Endothelial cell of umbilical vein (primary cell): ENCODE measurements at regions not wholly inside any gene's neighbourhood (a gene's known extent, or its start where the extent isn't known, plus 50 kb on each side); places are given as distances from the start of the nearest gene placed in this dataset.

Experiments
- BruUV-seq: library from RNA; stranded (reverse); fragments of 400-500 nt; replicated peaks from 2 replicates; lab custom pipeline; 2021; lab: Mats Ljungman, UMichigan
- CTCF ChIA-PET: fragments of 300-600, 350-600 bp; sonication (Branson Sonifier 250); formaldehyde crosslinking; loops from one replicate; lab custom pipeline; 2021; ENCODE audit warnings: antibody characterized with exemption, inconsistent platforms; lab: Charles Lee
- POLR2A ChIA-PET: fragments of 300-600, 350-600 bp; sonication (Branson Sonifier 250); formaldehyde crosslinking; loops from one replicate; lab custom pipeline; 2021; ENCODE audit warnings: antibody characterized with exemption, inconsistent platforms; lab: Charles Lee
- DNase-seq: peaks from one replicate; pipeline ENCODE4 v3.0.0-alpha.2; 2011; ENCODE audit warnings: low read depth, low spot score
- FAIRE-seq: peaks from 2 replicates; lab custom pipeline; 2011; peaks lifted over from hg19 to GRCh38; lab: Jason Lieb, UNC
- H2AFZ ChIP-seq: 2 replicates; pipeline ENCODE4 v1.6.0; 2012; ENCODE audit warnings: low read depth, low read length, control low read depth, inconsistent platforms
- H3K27ac ChIP-seq: 2 replicates; pipeline ENCODE4 v1.5.1; 2011; ENCODE audit warnings: low read depth, mild to moderate bottlenecking, control low read depth, low read length, moderate library complexity; ENCODE audit not compliant: insufficient read depth
- H3K27me3 ChIP-seq, 2 experiments: 2 replicates each; pipeline versions ENCODE4 v1.6.0 to v1.6.1; 2011; ENCODE audit warnings: low read length in 2 of 2, mixed read lengths in 1 of 2; ENCODE audit not compliant: control insufficient read depth in 2 of 2, insufficient read depth in 2 of 2
- H3K36me3 ChIP-seq, 2 experiments: 2 replicates in 1 of 2; 3 replicates in 1 of 2; pipeline ENCODE4 v1.5.1; 2011; ENCODE audit warnings: low read length in 2 of 2, mild to moderate bottlenecking in 1 of 2, moderate library complexity in 1 of 2; ENCODE audit not compliant: control insufficient read depth in 2 of 2, insufficient read depth in 2 of 2; ENCODE audit errors: extremely low read depth in 1 of 2
- H3K4me1 ChIP-seq: 3 replicates; pipeline ENCODE4 v1.5.1; 2011; ENCODE audit warnings: mild to moderate bottlenecking, low read length; ENCODE audit not compliant: control insufficient read depth, insufficient read depth; ENCODE audit errors: extremely low read depth
- H3K4me2 ChIP-seq: 2 replicates; pipeline ENCODE4 v1.6.1; 2011; ENCODE audit warnings: low read length, control low read depth, mixed read lengths; ENCODE audit not compliant: insufficient read depth
- H3K4me3 ChIP-seq, 3 experiments: fragments of 200-600 bp in 1 of 3; sonication (generic), shearing (Covaris generic) in 1 of 3; replicated peaks in 1 of 3; 2 replicates each; pipeline ENCODE4 v1.5.1; 2011 to 2016; ENCODE audit warnings: control low read depth in 3 of 3, low read length in 3 of 3, mild to moderate bottlenecking in 2 of 3, inconsistent platforms in 1 of 3, low read depth in 1 of 3, moderate library complexity in 1 of 3; ENCODE audit not compliant: insufficient read depth in 1 of 3
- H3K79me2 ChIP-seq: 2 replicates; pipeline ENCODE4 v1.6.0; 2012; ENCODE audit warnings: low read length, inconsistent platforms; ENCODE audit not compliant: control insufficient read depth, insufficient read depth
- H3K9ac ChIP-seq: replicated peaks from 2 replicates; pipeline ENCODE3; 2011; ENCODE audit warnings: low read length, control low read depth; ENCODE audit not compliant: insufficient read depth; ENCODE audit errors: extremely low read depth
- H3K9me1 ChIP-seq: replicated peaks from 3 replicates; pipeline ENCODE4 v1.6.0; 2011; ENCODE audit warnings: mild to moderate bottlenecking, low read length; ENCODE audit not compliant: control insufficient read depth, insufficient read depth; ENCODE audit errors: extremely low read depth
- H3K9me3 ChIP-seq: replicated peaks from 2 replicates; pipeline ENCODE4 v1.5.1; 2012; ENCODE audit warnings: low read length, inconsistent platforms; ENCODE audit not compliant: control insufficient read depth, insufficient read depth
- H4K20me1 ChIP-seq: replicated peaks from 2 replicates; pipeline ENCODE3; 2011; ENCODE audit warnings: mild to moderate bottlenecking, low read length; ENCODE audit not compliant: control insufficient read depth, insufficient read depth; ENCODE audit errors: extremely low read depth
- EZH2 ChIP-seq: IDR thresholded peaks from 2 replicates; pipeline ENCODE4 v1.6.1; 2012; ENCODE audit warnings: borderline replicate concordance, low read depth, mild to moderate bottlenecking, moderate library complexity, low read length, inconsistent platforms; ENCODE audit not compliant: severe bottlenecking
- FOS ChIP-seq: IDR thresholded peaks from 2 replicates; pipeline ENCODE4 v1.6.1; 2011; ENCODE audit warnings: mild to moderate bottlenecking, low read length, moderate library complexity, borderline replicate concordance; ENCODE audit not compliant: insufficient read depth
- GATA2 ChIP-seq: IDR thresholded peaks from 2 replicates; pipeline ENCODE4 v1.7.0; 2011; ENCODE audit warnings: low read depth, mild to moderate bottlenecking, moderate library complexity, mixed read lengths, low read length; ENCODE audit not compliant: insufficient read length, insufficient read depth
- JUN ChIP-seq: IDR thresholded peaks from 2 replicates; pipeline ENCODE4 v1.6.1; 2011; ENCODE audit warnings: borderline replicate concordance, low read depth; ENCODE audit not compliant: insufficient read length, insufficient read depth
- MYC ChIP-seq: IDR thresholded peaks from one replicate; pipeline ENCODE4 v1.6.1; 2011; ENCODE audit warnings: mild to moderate bottlenecking, low read depth, low read length
- POLR2A ChIP-seq: IDR thresholded peaks from 2 replicates; pipeline ENCODE4 v1.6.1; 2012; ENCODE audit warnings: low read depth, mild to moderate bottlenecking, control low read depth, low read length
- POLR2AphosphoS5 ChIP-seq: IDR thresholded peaks from 2 replicates; pipeline ENCODE4 v1.6.1; 2012; ENCODE audit warnings: low read depth, mild to moderate bottlenecking, control low read depth, low read length, moderate library complexity; ENCODE audit not compliant: insufficient read depth
- dilution Hi-C: fragments of 300-500 bp; cut with MboI; formaldehyde crosslinking; loops from one replicate; pipeline ENCODE4 v1.15.0; 2019; ENCODE audit warnings: low sequenced_read_pairs; ENCODE audit not compliant: extremely low pct_ligation_motif_present
- intact Hi-C: fragments of 100-400 bp; cut with micrococcal nuclease; formaldehyde crosslinking; loops from one replicate; pipeline ENCODE4 v1.10.0; 2022
- TF ChIP-seq, protein P1 (sequence below): IDR thresholded peaks from 2 replicates; pipeline ENCODE4 v1.6.1; 2011; ENCODE audit not compliant: insufficient read depth, insufficient read length
- TF ChIP-seq, protein P2 (sequence below), 2 donors: IDR thresholded peaks; 1 replicate in 1 of 2; 2 replicates in 1 of 2; pipeline ENCODE4 v1.5.1; 2011; ENCODE audit warnings: low read length in 2 of 2, mild to moderate bottlenecking in 2 of 2, moderate library complexity in 2 of 2, control low read depth in 1 of 2, inconsistent platforms in 1 of 2, low read depth in 1 of 2; ENCODE audit not compliant: insufficient read depth in 1 of 2; ENCODE audit errors: extremely low read depth in 1 of 2

DNA sequence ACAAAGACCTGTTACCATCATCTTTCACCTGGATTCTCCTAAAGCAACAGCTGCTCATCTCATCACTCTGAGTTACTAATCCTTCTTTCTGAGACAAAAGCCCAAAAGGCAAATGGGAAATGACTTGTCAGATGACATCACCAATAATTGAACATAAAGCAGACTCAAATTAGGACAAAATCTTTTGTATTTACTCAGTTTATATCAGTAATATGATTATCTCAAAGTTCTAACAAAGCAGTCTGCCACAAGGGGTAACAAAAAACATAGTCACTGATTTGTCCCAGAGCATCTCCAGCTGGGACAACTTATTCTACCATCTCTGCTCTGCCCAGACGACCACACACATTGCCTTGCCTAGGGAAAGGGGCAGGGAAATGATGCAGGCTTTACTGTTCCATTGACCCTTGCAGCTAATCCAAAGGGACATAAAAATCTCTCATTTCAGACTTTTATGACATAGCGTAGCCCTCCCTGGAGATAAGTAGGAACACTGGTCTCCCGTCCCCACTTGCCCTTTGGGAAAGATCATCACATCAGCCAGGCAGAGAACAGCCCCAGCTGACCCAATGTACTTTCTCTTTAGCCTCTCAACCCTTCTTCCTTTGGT, 249.5 kb upstream of the PTGER4 start:
- Histone ChIP-seq H3K4me2 (no peak overlapping the region), H3K4me3 (no peak overlapping the region), H4K20me1 (no peaks in the 10 kb centered on the region), H3K9me3 (no peaks in the 10 kb centered on the region), H2AFZ (no peak overlapping the region), H3K79me2 (no peaks in the 10 kb centered on the region), H3K4me1 (peaks cover 22% of the 10 kb centered on the region), H3K9me1 (no peaks in the 10 kb centered on the region), H3K27ac (peak overlapping the region; percentile 16), H3K36me3 (no peaks in the 10 kb centered on the region), H3K9ac (no peak overlapping the region), H3K27me3 (no peaks in the 10 kb centered on the region)
- TF ChIP-seq EZH2 (no peak), JUN (peak; percentile 0)
- dilution Hi-C loops (no loop called here), intact Hi-C loops (loop anchor here (1.0 kb wide), 1 partner anchor 20 kb away; no protein-coding TSS in a partner anchor)
- DNase-seq (no peak), FAIRE-seq (no peak)
- ChIA-PET POLR2A (interaction anchor here (0.6 kb wide), 1 partner anchor 253 kb away, joined by 9 read pairs; no protein-coding TSS in a partner anchor), CTCF (interaction anchor here (1.0 to 1.6 kb wide), 6 partner anchors 12 to 247 kb away, joined by 3 to 5 read pairs (median 4); no protein-coding TSS in a partner anchor)
- BruUV-seq, result no TSS peak

DNA sequence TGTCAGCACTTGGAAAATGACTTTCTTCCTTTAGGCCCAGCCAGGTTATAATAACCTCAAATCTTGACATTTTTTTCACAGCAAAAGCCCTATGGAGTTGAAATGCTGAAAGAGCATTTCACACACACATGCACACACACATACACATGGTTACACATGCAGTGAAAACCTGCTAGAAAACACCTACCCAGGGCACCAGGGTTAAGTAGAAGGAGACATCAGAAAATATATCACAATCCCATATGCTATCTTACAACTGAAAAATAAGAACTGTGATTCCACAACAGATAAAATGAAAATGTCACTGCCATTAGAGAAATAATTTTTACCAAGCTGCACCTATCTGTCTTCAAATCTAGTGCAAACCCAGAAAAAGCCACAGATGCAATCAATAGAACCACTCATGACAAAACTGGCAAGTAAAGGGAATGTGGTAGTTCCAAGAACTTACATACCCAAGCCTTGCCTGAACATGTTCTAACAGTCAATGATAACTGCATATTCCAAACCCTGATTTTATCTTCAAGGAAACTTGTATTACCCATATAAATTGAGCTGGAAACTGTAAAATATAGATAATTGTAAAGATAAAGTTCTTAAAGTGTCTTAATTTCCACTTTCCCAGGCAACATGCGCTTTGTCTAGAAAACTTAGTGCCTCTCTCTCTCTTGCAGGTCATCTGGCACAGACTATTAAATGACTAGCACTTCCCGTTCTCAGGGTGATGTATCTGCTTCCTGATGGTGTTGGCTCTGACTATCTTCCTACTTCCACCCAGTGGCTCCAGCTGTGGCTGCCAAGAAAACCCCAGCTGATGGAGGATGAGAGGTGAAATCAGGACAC, 250.2 kb upstream of the PTGER4 start:
- no peaks in the 10 kb centered on the region for H3K27me3 ChIP-seq
- no peaks in the 10 kb centered on the region for H3K36me3 ChIP-seq
- H2AFZ ChIP-seq, result no peak overlapping the region
- H3K27ac ChIP-seq, result peak overlapping the region; percentile 52
- peaks cover 22% of the 10 kb centered on the region for H3K4me1 ChIP-seq
- TF ChIP-seq EZH2 (no peak), MYC (no peak), POLR2AphosphoS5 (peak; percentile 83), GATA2 (peak; percentile 92), JUN (peak; percentile 67), POLR2A (no peak), FOS (peak; percentile 88)
- TF ChIP-seq, protein P1, sequence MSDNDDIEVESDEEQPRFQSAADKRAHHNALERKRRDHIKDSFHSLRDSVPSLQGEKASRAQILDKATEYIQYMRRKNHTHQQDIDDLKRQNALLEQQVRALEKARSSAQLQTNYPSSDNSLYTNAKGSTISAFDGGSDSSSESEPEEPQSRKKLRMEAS, result no peak
- TF ChIP-seq, protein P2, sequence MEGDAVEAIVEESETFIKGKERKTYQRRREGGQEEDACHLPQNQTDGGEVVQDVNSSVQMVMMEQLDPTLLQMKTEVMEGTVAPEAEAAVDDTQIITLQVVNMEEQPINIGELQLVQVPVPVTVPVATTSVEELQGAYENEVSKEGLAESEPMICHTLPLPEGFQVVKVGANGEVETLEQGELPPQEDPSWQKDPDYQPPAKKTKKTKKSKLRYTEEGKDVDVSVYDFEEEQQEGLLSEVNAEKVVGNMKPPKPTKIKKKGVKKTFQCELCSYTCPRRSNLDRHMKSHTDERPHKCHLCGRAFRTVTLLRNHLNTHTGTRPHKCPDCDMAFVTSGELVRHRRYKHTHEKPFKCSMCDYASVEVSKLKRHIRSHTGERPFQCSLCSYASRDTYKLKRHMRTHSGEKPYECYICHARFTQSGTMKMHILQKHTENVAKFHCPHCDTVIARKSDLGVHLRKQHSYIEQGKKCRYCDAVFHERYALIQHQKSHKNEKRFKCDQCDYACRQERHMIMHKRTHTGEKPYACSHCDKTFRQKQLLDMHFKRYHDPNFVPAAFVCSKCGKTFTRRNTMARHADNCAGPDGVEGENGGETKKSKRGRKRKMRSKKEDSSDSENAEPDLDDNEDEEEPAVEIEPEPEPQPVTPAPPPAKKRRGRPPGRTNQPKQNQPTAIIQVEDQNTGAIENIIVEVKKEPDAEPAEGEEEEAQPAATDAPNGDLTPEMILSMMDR (IDR thresholded peaks at IDR 0.05; ENCODE audit: extremely low read depth in 1 of 2, insufficient read depth in 1 of 2, low read depth in 1 of 2, low read length in 2 of 2), result no peak
- ChIA-PET POLR2A (interaction anchor here (0.6 kb wide), 1 partner anchor 254 kb away, joined by 9 read pairs; no protein-coding TSS in a partner anchor), CTCF (interaction anchor here (1.0 to 1.6 kb wide), 5 partner anchors 13 to 248 kb away, joined by 3 to 5 read pairs (median 4); no protein-coding TSS in a partner anchor)
- H3K9ac ChIP-seq, result peak overlapping the region; percentile 25
- BruUV-seq, result TSS peak; percentile 90
- no peaks in the 10 kb centered on the region for H3K9me3 ChIP-seq
- no peak overlapping the region for H3K4me3 ChIP-seq
- FAIRE-seq (peak; percentile 95), DNase-seq (peak; percentile 86)
- intact Hi-C loops (loop anchor here (1.0 kb wide), 1 partner anchor 19 kb away; no protein-coding TSS in a partner anchor), dilution Hi-C loops (no loop called here)
- peak overlapping the region; percentile 38 for H3K4me2 ChIP-seq
- H3K9me1 ChIP-seq, result no peaks in the 10 kb centered on the region
- no peaks in the 10 kb centered on the region for H3K79me2 ChIP-seq
- H4K20me1 ChIP-seq, result no peaks in the 10 kb centered on the region
